Muscle of leg (tissue), 3 donors: ENCODE measurements at regions not wholly inside any gene's neighbourhood (a gene's known extent, or its start where the extent isn't known, plus 50 kb on each side); places are given as distances from the start of the nearest gene placed in this dataset.

Source experiments
- DNase-seq: peaks from one replicate; pipeline ENCODE4 v3.0.0; 2013
- H3K27ac ChIP-seq: one replicate; pipeline ENCODE4 v1.5.1; 2013; ENCODE audit warnings: mild to moderate bottlenecking, low read length, control low read depth
- H3K27me3 ChIP-seq: one replicate; pipeline ENCODE4 v1.6.1; 2013; ENCODE audit warnings: low read length; ENCODE audit not compliant: control insufficient read depth, insufficient read depth
- H3K36me3 ChIP-seq: one replicate; pipeline ENCODE4 v1.6.1; 2013; ENCODE audit warnings: low read length; ENCODE audit not compliant: control insufficient read depth, insufficient read depth
- H3K4me1 ChIP-seq: one replicate; pipeline ENCODE4 v1.6.1; 2013; ENCODE audit warnings: low read length; ENCODE audit not compliant: control insufficient read depth, insufficient read depth
- H3K4me3 ChIP-seq: one replicate; pipeline ENCODE4 v1.5.1; 2013; ENCODE audit warnings: low read length, control low read depth
- H3K9me3 ChIP-seq: replicated peaks from 2 replicates; pipeline ENCODE4 v1.6.1; 2013; ENCODE audit warnings: low read depth, low read length; ENCODE audit not compliant: control insufficient read depth
- WGBS: methylation state at CpG from one replicate; pipeline ENCODE4 v1.1.5; 2013; ENCODE audit warnings: missing lambda C conversion rate; ENCODE audit not compliant: insufficient coverage; 5-methylcytosine and 5-hydroxymethylcytosine counted together

DNA sequence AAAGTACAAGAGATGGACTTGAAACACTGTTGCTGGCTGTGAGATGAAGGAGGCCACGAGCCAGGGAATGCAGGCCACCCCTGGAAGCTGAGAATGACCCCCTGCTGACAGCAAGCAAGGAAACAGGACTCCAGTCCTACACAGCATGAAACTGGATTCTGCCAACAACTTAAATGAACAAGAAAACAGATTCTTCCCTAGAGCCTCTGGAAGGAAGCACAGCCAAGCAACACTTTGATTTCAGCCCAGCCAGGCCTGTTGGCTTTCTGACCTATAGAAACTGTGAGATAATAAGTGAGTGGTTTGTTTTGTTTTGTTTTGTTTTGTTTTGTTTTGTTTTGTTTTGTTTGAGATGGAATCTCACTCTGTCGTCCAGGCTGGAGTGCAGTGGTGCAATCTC, 105.3 kb upstream of the CACNA1A start:
- no peaks in the 10 kb centered on the region for H3K9me3 ChIP-seq
- no peaks in the 10 kb centered on the region for H3K4me1 ChIP-seq
- DNase-seq, result no peak
- no peak overlapping the region for H3K27ac ChIP-seq
- WGBS, result 0% methylated on average over 1 of the region's 2 CpGs
- no peaks in the 10 kb centered on the region for H3K36me3 ChIP-seq
- no peaks in the 10 kb centered on the region for H3K27me3 ChIP-seq
- H3K4me3 ChIP-seq, result no peak overlapping the region

DNA sequence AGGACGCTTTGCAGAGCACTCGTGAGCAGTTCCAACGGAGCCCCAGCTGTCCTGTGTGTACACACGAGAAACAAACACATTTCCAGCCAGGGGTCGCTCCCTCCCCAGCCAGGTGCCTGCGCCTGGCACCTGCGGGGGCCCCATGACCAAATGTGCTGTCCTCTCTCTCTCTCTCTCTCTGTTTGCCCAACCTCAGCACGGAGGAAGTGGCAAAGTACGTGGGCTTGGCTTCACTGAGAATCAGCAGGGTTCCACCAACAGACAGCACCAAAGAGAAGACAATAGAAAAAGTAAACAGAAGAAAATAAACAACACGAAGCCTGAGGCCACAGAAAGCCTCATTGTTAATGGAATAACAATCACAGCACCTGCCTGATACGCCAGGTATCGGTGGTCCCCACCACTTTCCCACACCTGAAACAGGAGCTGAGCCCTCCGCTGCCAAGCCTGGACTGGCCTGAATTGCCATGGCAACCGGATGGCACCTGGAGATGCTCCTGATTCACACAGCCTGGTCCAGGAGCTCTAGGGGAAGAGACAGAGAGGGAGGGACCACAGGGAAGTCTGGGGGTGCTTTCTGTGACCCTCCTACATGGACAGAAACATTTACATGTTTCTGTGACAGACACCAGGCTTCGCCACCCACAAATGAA, 103.9 kb upstream of the CACNA1A start:
- H3K36me3 ChIP-seq, result no peaks in the 10 kb centered on the region
- H3K27ac ChIP-seq, result no peak overlapping the region
- H3K4me1 ChIP-seq, result no peaks in the 10 kb centered on the region
- DNase-seq, result no peak
- WGBS, result 42% methylated on average over 4 of the region's 15 CpGs
- no peak overlapping the region for H3K4me3 ChIP-seq
- no peaks in the 10 kb centered on the region for H3K9me3 ChIP-seq
- peaks cover 4% of the 10 kb centered on the region for H3K27me3 ChIP-seq

DNA sequence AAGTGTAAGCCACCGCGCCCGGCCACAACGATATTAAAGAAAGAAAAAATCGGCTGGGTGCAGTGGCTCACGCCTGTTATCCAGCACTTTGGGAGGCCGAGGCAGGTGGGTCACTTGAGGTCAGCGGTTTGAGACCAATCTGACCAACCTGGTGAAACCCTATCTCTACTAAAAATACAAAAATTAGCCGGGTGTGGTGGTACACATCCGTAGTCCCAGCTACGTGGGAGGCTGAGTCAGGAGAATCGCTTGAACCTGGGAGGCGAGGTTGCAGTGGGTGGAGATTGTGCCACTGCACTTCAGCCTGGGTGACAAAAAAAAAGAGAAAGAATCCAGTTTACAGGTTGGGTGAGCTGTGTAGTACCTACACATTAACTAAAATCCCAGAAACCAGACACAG, 99.9 kb upstream of the CACNA1A start:
- Histone ChIP-seq H3K27me3 (peaks cover 6% of the 10 kb centered on the region), H3K4me3 (no peak overlapping the region), H3K4me1 (no peaks in the 10 kb centered on the region), H3K36me3 (no peaks in the 10 kb centered on the region), H3K9me3 (no peaks in the 10 kb centered on the region), H3K27ac (no peak overlapping the region)
- WGBS, result 73% methylated on average over 10 of the region's 13 CpGs
- no peak for DNase-seq

DNA sequence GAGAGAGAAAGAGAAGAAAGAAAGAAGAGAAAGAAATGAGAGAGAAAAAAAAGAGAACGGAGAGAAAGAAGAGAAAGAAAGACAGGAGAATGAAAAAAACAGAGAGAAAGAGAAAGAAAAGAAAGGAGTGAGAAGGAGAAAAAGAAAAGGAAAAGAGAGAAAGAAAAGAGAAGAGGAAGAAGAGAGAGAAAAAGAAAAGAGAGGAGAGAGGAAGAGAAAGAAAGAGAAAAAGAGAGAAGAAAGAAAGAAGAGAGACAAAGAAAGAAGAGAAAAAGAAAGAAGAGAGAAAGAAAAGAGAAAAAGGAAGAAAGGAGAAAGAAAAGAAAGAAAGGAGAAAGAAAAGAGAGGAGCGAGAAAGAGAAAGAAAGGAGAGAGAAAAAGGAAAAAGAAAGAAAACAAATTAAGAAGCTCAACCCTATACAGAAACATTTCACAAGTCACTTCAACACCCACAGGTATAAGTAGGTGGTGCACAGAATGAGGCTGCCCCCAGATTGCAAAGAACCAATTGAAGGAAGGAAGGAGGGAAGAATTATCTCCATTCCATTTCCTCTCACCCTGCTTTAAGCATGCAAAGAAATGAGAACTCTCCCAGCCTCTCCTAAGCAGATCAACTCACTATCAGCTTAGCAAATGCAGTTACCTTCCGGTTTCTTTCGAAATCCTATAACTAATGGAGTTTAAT, 98.8 kb upstream of the CACNA1A start:
- Histone ChIP-seq H3K9me3 (no peaks in the 10 kb centered on the region), H3K27ac (no peak overlapping the region), H3K4me3 (no peak overlapping the region), H3K27me3 (peaks cover 6% of the 10 kb centered on the region), H3K36me3 (no peaks in the 10 kb centered on the region), H3K4me1 (no peaks in the 10 kb centered on the region)
- WGBS, result 67% methylated on average over 3 of the region's 4 CpGs
- DNase-seq, result no peak

DNA sequence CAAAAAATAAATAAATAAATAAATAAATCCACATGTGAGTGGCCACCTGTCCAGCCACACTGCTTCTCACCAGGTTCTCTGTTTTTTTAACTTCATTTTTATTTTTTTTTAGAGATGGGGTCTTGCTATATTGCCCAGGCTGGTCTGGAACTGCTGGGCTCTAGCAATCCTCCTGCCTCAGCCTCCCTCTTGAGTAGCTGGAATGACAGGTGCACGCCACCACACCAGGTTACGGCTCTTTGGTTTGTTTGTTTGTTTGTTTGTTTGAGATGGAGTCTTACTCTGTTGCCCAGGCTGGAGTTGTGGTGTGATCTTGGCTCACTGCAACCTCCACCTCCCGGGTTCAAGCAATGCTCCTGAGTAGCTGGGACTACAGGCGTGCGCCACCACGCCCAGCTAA, 94.5 kb upstream of the CACNA1A start:
- whole genome bisulfite sequencing, result 88% methylated on average over 5 of the region's 6 CpGs
- no peak overlapping the region for H3K4me3 ChIP-seq
- no peaks in the 10 kb centered on the region for H3K4me1 ChIP-seq
- no peaks in the 10 kb centered on the region for H3K9me3 ChIP-seq
- DNase-seq, result no peak
- no peak overlapping the region for H3K27ac ChIP-seq
- H3K27me3 ChIP-seq, result peaks cover 4% of the 10 kb centered on the region
- H3K36me3 ChIP-seq, result no peaks in the 10 kb centered on the region

DNA sequence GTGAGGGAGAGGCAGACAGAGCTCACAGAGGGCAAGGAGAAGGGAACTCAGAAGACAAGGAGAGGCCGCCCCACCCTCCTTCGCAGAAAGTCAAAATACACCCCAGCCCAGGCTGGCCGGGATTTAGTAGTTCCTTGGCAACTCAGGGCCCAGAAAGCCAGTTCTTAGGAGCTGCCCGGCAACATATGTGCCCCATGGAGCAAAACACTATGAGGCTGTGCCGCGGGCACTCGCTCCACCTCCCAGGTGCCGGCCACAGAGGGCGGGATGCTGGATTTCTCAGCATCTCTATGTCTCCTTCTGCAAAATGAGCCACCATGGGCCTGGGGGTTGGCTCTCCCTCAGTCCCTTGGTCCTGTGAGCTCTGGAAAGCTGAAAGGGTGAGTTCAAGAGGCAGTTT, 93.8 kb upstream of the CACNA1A start:
- H3K27me3 ChIP-seq, result peaks cover 2% of the 10 kb centered on the region
- 70% methylated on average over 7 of the region's 9 CpGs for WGBS
- no peak overlapping the region for H3K4me3 ChIP-seq
- DNase-seq, result no peak
- H3K9me3 ChIP-seq, result no peaks in the 10 kb centered on the region
- H3K36me3 ChIP-seq, result no peaks in the 10 kb centered on the region
- no peaks in the 10 kb centered on the region for H3K4me1 ChIP-seq
- H3K27ac ChIP-seq, result no peak overlapping the region

DNA sequence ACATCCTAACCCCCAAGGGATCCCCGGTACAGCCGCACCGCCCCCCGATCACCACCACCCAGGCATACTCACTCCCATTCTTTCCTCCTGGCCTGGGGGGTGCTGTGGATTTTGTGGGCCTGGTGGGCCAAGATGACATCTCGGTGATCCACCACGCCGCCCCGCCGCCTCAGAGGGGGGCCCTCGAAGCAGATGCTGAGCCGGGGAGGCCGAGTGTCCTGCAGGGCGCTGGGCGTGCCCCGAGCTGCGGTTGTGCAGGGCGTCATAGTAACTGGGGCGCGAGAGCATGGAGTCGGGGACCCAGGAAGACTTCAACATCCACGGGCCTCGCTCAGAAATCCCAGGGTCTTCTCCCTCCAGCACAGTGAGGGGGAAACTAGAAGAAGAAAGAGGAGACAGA, 93.4 kb upstream of the CACNA1A start:
- H3K27ac ChIP-seq, result no peak overlapping the region
- DNase-seq, result no peak

DNA sequence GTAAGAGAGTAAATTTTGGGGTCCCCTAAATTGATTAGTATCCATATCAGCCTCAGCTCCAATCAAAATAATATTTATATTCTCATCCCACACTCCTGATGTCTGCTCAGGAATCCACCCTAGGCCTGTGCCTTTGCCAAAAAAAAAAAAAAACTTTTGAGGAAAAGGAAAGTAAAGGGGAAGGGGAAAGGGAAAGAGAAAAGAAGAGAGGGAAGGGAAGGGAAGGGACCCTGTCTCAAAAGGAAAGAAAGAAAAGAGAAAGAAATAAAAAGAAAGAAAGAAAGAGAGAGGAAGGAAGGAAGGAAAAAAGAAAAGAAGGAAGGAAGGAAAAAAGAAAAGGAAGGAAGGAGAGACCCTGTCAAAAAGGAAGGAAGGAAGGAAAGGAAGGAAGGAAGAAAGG, 91.8 kb upstream of the CACNA1A start:
- DNase-seq, result no peak
- no peak overlapping the region for H3K27ac ChIP-seq
- peaks cover 3% of the 10 kb centered on the region for H3K27me3 ChIP-seq
- no peaks in the 10 kb centered on the region for H3K4me1 ChIP-seq
- H3K9me3 ChIP-seq, result no peaks in the 10 kb centered on the region
- H3K4me3 ChIP-seq, result no peak overlapping the region
- no peaks in the 10 kb centered on the region for H3K36me3 ChIP-seq

More for the DNA sequence above, 93.4 kb upstream of the CACNA1A start:
- H3K27me3 ChIP-seq, result peaks cover 2% of the 10 kb centered on the region
- H3K36me3 ChIP-seq, result no peaks in the 10 kb centered on the region
- no peaks in the 10 kb centered on the region for H3K9me3 ChIP-seq
- no peak overlapping the region for H3K4me3 ChIP-seq
- no peaks in the 10 kb centered on the region for H3K4me1 ChIP-seq
- 66% methylated on average over 16 of the region's 22 CpGs for WGBS

DNA sequence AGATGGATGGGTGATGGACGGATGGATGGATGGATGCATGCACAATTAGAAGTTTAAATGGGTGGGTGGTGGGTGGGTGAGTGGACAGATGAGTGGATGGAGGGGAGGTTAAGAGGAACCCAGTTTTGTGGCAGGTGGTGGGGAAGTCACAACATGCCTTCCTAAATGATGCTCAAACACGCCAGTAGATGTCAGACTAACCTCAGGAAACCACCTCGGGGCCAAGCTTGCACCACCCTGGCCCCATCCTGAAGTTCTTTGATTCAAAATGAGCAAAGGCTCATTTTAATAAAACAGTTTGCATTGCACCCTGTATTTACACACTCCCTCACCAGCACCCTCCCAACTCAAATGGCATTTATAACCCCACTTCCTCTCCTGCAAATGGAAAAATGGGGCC, 91.4 kb upstream of the CACNA1A start:
- Histone ChIP-seq H3K4me1 (no peaks in the 10 kb centered on the region), H3K9me3 (no peaks in the 10 kb centered on the region), H3K36me3 (no peaks in the 10 kb centered on the region), H3K4me3 (no peak overlapping the region), H3K27me3 (peaks cover 3% of the 10 kb centered on the region), H3K27ac (no peak overlapping the region)
- DNase-seq, result peak; percentile 72
- WGBS, result 0% methylated on average over 3 of the region's 3 CpGs

DNA sequence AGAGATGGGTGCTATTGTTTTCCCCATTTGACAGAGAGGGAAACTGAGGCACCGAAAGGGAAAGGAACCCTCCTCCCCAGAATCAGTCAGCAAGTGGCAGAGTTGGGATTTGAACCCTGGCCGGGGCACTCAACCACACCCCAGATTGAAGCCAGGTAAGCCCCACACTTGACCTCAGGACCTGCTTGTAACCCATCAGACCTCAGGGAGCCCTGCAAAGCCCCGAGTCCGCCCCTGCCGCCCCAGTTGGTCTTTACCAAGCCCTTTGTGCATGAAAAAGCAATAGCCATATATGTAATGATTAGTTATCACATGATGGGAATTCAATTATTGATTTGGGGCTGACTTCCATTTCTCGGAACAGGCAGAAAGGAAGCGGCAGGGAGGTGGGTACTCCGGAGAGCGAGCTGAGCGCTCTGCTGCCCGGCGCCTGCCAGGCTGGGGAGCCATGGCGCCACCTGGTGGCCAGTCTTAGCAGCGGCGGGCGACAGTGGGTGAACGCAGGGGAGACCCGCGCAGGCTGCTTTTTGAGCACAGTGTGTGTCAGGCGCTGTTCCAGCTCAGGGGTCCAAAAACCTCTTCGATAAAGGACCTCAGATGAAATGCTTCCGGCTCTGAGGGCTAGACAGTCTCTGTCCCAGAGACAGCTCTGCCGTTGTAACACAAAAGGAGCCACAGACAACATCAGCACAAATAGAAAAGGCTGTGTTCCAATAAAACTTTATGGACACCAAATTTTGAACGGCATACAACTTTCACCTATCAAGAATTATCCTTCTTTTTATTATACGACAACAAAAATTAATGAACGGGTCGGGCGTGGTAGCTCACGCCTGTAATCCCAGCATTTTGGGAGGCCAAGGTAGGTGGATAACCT, 82.9 kb upstream of the CACNA1A start:
- Histone ChIP-seq H3K36me3 (no peaks in the 10 kb centered on the region), H3K27ac (no peak overlapping the region), H3K4me1 (peaks cover 2% of the 10 kb centered on the region), H3K27me3 (peaks cover 6% of the 10 kb centered on the region), H3K9me3 (no peaks in the 10 kb centered on the region), H3K4me3 (no peak overlapping the region)
- 17% methylated on average over 24 of the region's 29 CpGs for WGBS
- peak; percentile 53 for DNase-seq
